HepG2 (cell line): ENCODE measurements at regions not wholly inside any gene's neighbourhood (a gene's known extent, or its start where the extent isn't known, plus 50 kb on each side); places are given as distances from the start of the nearest gene placed in this dataset.

Source experiments
- ATAC-seq: fragments of 200-7000 bp; cut with Tn5 transposase; 3 replicates; pipeline ENCODE4 v1.9.1; 2020; ENCODE audit warnings: mild to moderate bottlenecking, moderate library complexity
- BruUV-seq: library from RNA; stranded (reverse); fragments of 400-500 nt; replicated peaks from 2 replicates; lab custom pipeline; 2021; lab: Mats Ljungman, UMichigan
- CTCF ChIA-PET: fragments of 300-600 bp; formaldehyde crosslinking; extraction: SDS; loops from one replicate; lab custom pipeline; 2021; ENCODE audit warnings: low total read pairs, inconsistent platforms, low intra/inter-chr PET ratio; lab: Yijun Ruan, JAX
- POLR2A ChIA-PET: fragments of 350-600 bp; sonication (Branson Sonifier 250); formaldehyde crosslinking; loops from one replicate; lab custom pipeline; 2020; ENCODE audit warnings: antibody characterized with exemption, inconsistent platforms; lab: Yijun Ruan, JAX
- DNase-seq: peaks from one replicate; pipeline ENCODE4 v3.0.0-alpha.2; 2015; ENCODE audit warnings: low spot score
- FAIRE-seq: peaks from 3 replicates; lab custom pipeline; 2011; peaks lifted over from hg19 to GRCh38; lab: Jason Lieb, UNC
- H2AFZ ChIP-seq: one replicate; pipeline ENCODE4 v1.6.1; 2011; ENCODE audit warnings: low read length, inconsistent platforms
- H3K27ac ChIP-seq: fragments of 300-600 bp; 3 replicates; pipeline ENCODE4 v1.8.0; 2011; ENCODE audit warnings: mixed run types, mild to moderate bottlenecking, mixed read lengths, low read length, inconsistent platforms; ENCODE audit not compliant: insufficient read depth; ENCODE audit errors: extremely low read length
- H3K27me3 ChIP-seq, 2 experiments: fragments of 200-600 bp in 1 of 2; 2 replicates in 1 of 2; 3 replicates in 1 of 2; pipeline versions ENCODE4 v1.6.0 to v1.8.0; 2011; ENCODE audit warnings: low read length in 2 of 2, mild to moderate bottlenecking in 2 of 2, moderate library complexity in 2 of 2, inconsistent platforms in 1 of 2; ENCODE audit not compliant: insufficient read depth in 2 of 2, control insufficient read depth in 1 of 2
- H3K36me3 ChIP-seq, 2 experiments: fragments of 200-600 bp in 1 of 2; replicated peaks in 1 of 2; 2 replicates in 1 of 2; 3 replicates in 1 of 2; pipeline versions ENCODE4 v1.5.1 to v1.8.0; 2011; ENCODE audit warnings: low read length in 2 of 2, inconsistent platforms in 1 of 2; ENCODE audit not compliant: insufficient read depth in 2 of 2, control insufficient read depth in 1 of 2
- H3K4me1 ChIP-seq: 2 replicates; pipeline ENCODE4 v1.5.1; 2012; ENCODE audit warnings: low read length, inconsistent platforms; ENCODE audit not compliant: insufficient read depth
- H3K4me2 ChIP-seq: 2 replicates; pipeline ENCODE4 v1.6.0; 2011; ENCODE audit warnings: low read depth, low read length, inconsistent platforms
- H3K4me3 ChIP-seq, 3 experiments: fragments of 200-600 bp in 1 of 3; sonication (generic), shearing (Covaris generic) in 1 of 3; replicated peaks in 1 of 3; 2 replicates each; pipeline ENCODE4 v1.5.1; 2011 to 2016; ENCODE audit warnings: low read length in 3 of 3, inconsistent platforms in 2 of 3, low read depth in 2 of 3, mild to moderate bottlenecking in 2 of 3, control low read depth in 1 of 3, mixed read lengths in 1 of 3; ENCODE audit not compliant: insufficient read depth in 1 of 3
- H3K79me2 ChIP-seq: one replicate; pipeline ENCODE4 v1.6.1; 2011; ENCODE audit warnings: low read length, inconsistent platforms; ENCODE audit not compliant: insufficient read depth
- H3K9ac ChIP-seq: 2 replicates; pipeline ENCODE4 v1.6.0; 2011; ENCODE audit warnings: mild to moderate bottlenecking, low read depth, low read length, inconsistent platforms; ENCODE audit not compliant: insufficient read depth
- H3K9me3 ChIP-seq: 2 replicates; pipeline ENCODE4 v1.5.1; 2012; ENCODE audit warnings: mild to moderate bottlenecking, low read length
- H4K20me1 ChIP-seq: 2 replicates; pipeline ENCODE4 v1.6.0; 2011; ENCODE audit warnings: inconsistent platforms, mild to moderate bottlenecking, low read length, moderate library complexity; ENCODE audit not compliant: insufficient read depth
- AKAP8 ChIP-seq: sonication (generic); formaldehyde crosslinking; IDR thresholded peaks from 2 replicates; pipeline ENCODE4 v1.5.1; 2020; ENCODE audit warnings: mild to moderate bottlenecking, missing genetic modification reagents
- CAMTA2 ChIP-seq: sonication (generic); formaldehyde crosslinking; IDR thresholded peaks from 2 replicates; pipeline ENCODE4 v1.4.0; 2020; ENCODE audit warnings: mild to moderate bottlenecking, missing genetic modification reagents, borderline replicate concordance
- DNMT1 ChIP-seq: sonication (generic); formaldehyde crosslinking; IDR thresholded peaks from 2 replicates; pipeline ENCODE4 v1.5.1; 2020; ENCODE audit warnings: mild to moderate bottlenecking, missing genetic modification reagents
- FOXA1 ChIP-seq, 2 experiments: fragments of 450-650 bp in 1 of 2; sonication (generic) in 1 of 2; formaldehyde crosslinking in 1 of 2; IDR thresholded peaks; 2 replicates each; pipeline versions ENCODE4 v1.4.0 to v1.6.1; 2016 to 2020; ENCODE audit warnings: missing genetic modification reagents in 1 of 2
- HNRNPH1 ChIP-seq: fragments of 200-400 bp; formaldehyde crosslinking; optimal IDR thresholded peaks from 2 replicates; pipeline ENCODE3; 2017; ENCODE audit warnings: mild to moderate bottlenecking, low read depth, low read length
- ISL2 ChIP-seq: sonication (generic); formaldehyde crosslinking; IDR thresholded peaks from 2 replicates; pipeline ENCODE4 v1.5.0; 2020; ENCODE audit warnings: missing genetic modification reagents
- ZFP62 ChIP-seq: sonication (generic); formaldehyde crosslinking; IDR thresholded peaks from 2 replicates; pipeline ENCODE4 v1.4.0; 2020; ENCODE audit warnings: missing genetic modification reagents
- ZKSCAN1 ChIP-seq: fragments of 150-350 bp; IDR thresholded peaks from 2 replicates; pipeline ENCODE4 v1.6.1; 2014; ENCODE audit warnings: low read length
- ZNF569 ChIP-seq: sonication (generic); formaldehyde crosslinking; IDR thresholded peaks from 2 replicates; pipeline ENCODE4 v1.5.0; 2020; ENCODE audit warnings: mild to moderate bottlenecking, missing genetic modification reagents, moderate library complexity, borderline replicate concordance
- ZNF75D ChIP-seq: sonication (generic); formaldehyde crosslinking; IDR thresholded peaks from 2 replicates; pipeline ENCODE4 v1.8.1; 2023; ENCODE audit warnings: missing genetic modification reagents, mild to moderate bottlenecking, borderline replicate concordance
- ZNF761 ChIP-seq: sonication (generic); formaldehyde crosslinking; conservative IDR thresholded peaks from 2 replicates; pipeline ENCODE4 v1.4.0; 2020; ENCODE audit warnings: mild to moderate bottlenecking, missing genetic modification reagents
- in situ Hi-C: cut with HindIII; loops from 2 replicates; pipeline ENCODE4 v1.10.0; 2017; ENCODE audit warnings: low pct_unique_long_range_greater_than_20kb; ENCODE audit not compliant: extremely low pct_ligation_motif_present
- intact Hi-C: fragments of 100-400 bp; cut with micrococcal nuclease; formaldehyde crosslinking; loops from one replicate; pipeline ENCODE4 v1.10.0; 2022; ENCODE audit not compliant: unreplicated experiment
- TF ChIP-seq, protein P1 (sequence below): sonication (generic); formaldehyde crosslinking; IDR thresholded peaks from 2 replicates; pipeline ENCODE4 v1.5.1; 2020; ENCODE audit warnings: mild to moderate bottlenecking, missing genetic modification reagents, borderline replicate concordance
- TF ChIP-seq, protein P2 (sequence below): sonication (generic); formaldehyde crosslinking; conservative IDR thresholded peaks from 2 replicates; pipeline ENCODE4 v1.8.0; 2022; ENCODE audit warnings: missing genetic modification reagents
- TF ChIP-seq, protein P3 (sequence below): sonication (generic); formaldehyde crosslinking; IDR thresholded peaks from 2 replicates; pipeline ENCODE4 v1.4.0; 2020; ENCODE audit warnings: missing genetic modification reagents
- TF ChIP-seq, protein P4 (sequence below): sonication (generic); formaldehyde crosslinking; IDR thresholded peaks from 2 replicates; pipeline ENCODE4 v1.5.0; 2020; ENCODE audit warnings: mild to moderate bottlenecking, missing genetic modification reagents

DNA sequence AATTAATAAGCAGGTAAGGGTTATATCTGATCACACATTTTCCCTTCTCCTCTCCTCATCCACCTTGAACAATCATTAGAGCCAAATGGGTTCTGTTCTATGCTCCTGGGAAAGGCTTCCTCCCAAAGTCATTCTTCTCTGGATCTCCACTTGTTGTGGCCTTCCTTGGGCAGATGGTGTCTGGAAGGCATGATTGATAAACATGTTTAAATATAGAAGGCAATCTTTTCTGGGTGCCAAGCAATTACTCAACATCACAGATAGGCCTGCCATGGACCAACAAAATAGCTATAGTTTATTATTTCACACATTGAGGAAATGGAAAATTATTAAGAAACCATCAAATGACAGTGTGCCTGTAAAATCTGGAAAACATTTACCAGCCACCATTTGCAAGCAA is 73.5 kb downstream of the KCNA4 start:
- no peak overlapping the region for H3K27ac ChIP-seq
- BruUV-seq: no TSS peak
- in situ Hi-C loops (no loop called here), intact Hi-C loops (no loop called here)
- H3K4me3 ChIP-seq: no peak overlapping the region
- ChIA-PET CTCF (no interaction called here), POLR2A (no interaction called here)
- H3K27me3 ChIP-seq: no peaks in the 10 kb centered on the region
- no peak for FAIRE-seq
- TF ChIP-seq ZNF75D (CRISPR knock-in tag) (no peak), CAMTA2 (CRISPR knock-in tag) (no peak), DNMT1 (CRISPR knock-in tag) (no peak), ZKSCAN1 (no peak), AKAP8 (no peak), HNRNPH1 (no peak), ZNF761 (CRISPR knock-in tag) (no peak), ZNF569 (CRISPR knock-in tag) (no peak), ZFP62 (CRISPR knock-in tag) (no peak), FOXA1 (IDR thresholded peaks at IDR 0.05) (no peak), FOXA1 (CRISPR knock-in tag; IDR thresholded peaks at IDR 0.05) (no peak), ISL2 (CRISPR knock-in tag) (no peak)
- TF ChIP-seq, protein P1, sequence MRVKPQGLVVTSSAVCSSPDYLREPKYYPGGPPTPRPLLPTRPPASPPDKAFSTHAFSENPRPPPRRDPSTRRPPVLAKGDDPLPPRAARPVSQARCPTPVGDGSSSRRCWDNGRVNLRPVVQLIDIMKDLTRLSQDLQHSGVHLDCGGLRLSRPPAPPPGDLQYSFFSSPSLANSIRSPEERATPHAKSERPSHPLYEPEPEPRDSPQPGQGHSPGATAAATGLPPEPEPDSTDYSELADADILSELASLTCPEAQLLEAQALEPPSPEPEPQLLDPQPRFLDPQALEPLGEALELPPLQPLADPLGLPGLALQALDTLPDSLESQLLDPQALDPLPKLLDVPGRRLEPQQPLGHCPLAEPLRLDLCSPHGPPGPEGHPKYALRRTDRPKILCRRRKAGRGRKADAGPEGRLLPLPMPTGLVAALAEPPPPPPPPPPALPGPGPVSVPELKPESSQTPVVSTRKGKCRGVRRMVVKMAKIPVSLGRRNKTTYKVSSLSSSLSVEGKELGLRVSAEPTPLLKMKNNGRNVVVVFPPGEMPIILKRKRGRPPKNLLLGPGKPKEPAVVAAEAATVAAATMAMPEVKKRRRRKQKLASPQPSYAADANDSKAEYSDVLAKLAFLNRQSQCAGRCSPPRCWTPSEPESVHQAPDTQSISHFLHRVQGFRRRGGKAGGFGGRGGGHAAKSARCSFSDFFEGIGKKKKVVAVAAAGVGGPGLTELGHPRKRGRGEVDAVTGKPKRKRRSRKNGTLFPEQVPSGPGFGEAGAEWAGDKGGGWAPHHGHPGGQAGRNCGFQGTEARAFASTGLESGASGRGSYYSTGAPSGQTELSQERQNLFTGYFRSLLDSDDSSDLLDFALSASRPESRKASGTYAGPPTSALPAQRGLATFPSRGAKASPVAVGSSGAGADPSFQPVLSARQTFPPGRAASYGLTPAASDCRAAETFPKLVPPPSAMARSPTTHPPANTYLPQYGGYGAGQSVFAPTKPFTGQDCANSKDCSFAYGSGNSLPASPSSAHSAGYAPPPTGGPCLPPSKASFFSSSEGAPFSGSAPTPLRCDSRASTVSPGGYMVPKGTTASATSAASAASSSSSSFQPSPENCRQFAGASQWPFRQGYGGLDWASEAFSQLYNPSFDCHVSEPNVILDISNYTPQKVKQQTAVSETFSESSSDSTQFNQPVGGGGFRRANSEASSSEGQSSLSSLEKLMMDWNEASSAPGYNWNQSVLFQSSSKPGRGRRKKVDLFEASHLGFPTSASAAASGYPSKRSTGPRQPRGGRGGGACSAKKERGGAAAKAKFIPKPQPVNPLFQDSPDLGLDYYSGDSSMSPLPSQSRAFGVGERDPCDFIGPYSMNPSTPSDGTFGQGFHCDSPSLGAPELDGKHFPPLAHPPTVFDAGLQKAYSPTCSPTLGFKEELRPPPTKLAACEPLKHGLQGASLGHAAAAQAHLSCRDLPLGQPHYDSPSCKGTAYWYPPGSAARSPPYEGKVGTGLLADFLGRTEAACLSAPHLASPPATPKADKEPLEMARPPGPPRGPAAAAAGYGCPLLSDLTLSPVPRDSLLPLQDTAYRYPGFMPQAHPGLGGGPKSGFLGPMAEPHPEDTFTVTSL (CRISPR knock-in tag): no peak
- TF ChIP-seq, protein P2, sequence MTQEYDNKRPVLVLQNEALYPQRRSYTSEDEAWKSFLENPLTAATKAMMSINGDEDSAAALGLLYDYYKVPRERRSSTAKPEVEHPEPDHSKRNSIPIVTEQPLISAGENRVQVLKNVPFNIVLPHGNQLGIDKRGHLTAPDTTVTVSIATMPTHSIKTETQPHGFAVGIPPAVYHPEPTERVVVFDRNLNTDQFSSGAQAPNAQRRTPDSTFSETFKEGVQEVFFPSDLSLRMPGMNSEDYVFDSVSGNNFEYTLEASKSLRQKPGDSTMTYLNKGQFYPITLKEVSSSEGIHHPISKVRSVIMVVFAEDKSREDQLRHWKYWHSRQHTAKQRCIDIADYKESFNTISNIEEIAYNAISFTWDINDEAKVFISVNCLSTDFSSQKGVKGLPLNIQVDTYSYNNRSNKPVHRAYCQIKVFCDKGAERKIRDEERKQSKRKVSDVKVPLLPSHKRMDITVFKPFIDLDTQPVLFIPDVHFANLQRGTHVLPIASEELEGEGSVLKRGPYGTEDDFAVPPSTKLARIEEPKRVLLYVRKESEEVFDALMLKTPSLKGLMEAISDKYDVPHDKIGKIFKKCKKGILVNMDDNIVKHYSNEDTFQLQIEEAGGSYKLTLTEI (CRISPR knock-in tag): no peak
- TF ChIP-seq, protein P3, sequence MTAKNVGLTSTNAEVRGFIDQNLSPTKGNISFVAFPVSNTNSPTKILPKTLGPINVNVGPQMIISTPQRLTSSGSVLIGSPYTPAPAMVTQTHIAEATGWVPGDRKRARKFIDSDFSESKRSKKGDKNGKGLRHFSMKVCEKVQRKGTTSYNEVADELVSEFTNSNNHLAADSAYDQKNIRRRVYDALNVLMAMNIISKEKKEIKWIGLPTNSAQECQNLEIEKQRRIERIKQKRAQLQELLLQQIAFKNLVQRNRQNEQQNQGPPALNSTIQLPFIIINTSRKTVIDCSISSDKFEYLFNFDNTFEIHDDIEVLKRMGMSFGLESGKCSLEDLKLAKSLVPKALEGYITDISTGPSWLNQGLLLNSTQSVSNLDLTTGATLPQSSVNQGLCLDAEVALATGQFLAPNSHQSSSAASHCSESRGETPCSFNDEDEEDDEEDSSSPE (CRISPR knock-in tag): no peak
- TF ChIP-seq, protein P4, sequence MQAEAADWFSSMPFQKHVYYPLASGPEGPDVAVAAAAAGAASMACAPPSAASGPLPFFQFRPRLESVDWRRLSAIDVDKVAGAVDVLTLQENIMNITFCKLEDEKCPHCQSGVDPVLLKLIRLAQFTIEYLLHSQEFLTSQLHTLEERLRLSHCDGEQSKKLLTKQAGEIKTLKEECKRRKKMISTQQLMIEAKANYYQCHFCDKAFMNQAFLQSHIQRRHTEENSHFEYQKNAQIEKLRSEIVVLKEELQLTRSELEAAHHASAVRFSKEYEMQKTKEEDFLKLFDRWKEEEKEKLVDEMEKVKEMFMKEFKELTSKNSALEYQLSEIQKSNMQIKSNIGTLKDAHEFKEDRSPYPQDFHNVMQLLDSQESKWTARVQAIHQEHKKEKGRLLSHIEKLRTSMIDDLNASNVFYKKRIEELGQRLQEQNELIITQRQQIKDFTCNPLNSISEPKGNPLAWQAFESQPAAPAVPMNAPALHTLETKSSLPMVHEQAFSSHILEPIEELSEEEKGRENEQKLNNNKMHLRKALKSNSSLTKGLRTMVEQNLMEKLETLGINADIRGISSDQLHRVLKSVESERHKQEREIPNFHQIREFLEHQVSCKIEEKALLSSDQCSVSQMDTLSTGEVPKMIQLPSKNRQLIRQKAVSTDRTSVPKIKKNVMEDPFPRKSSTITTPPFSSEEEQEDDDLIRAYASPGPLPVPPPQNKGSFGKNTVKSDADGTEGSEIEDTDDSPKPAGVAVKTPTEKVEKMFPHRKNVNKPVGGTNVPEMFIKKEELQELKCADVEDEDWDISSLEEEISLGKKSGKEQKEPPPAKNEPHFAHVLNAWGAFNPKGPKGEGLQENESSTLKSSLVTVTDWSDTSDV (CRISPR knock-in tag): no peak
- TF ChIP-seq, all 625 proteins: peak for 0
- Histone ChIP-seq H3K4me1 (no peaks in the 10 kb centered on the region), H3K9me3 (peaks cover 59% of the 10 kb centered on the region), H3K36me3 (no peaks in the 10 kb centered on the region), H4K20me1 (no peaks in the 10 kb centered on the region), H3K4me2 (no peak overlapping the region), H3K79me2 (no peaks in the 10 kb centered on the region), H2AFZ (no peak overlapping the region), H3K9ac (no peak overlapping the region)
- DNase-seq (no peak), ATAC-seq (no peak)
